Right lobe of liver (tissue), 6 donors: ENCODE measurements at regions not wholly inside any gene's neighbourhood (a gene's known extent, or its start where the extent isn't known, plus 50 kb on each side); places are given as distances from the start of the nearest gene placed in this dataset.
A peak's percentile ranks its signal among the peaks of the same experiment; 100 is the strongest.

ENCODE experiments used
- ATAC-seq, 4 donors: fragments of 200-7000 bp; cut with Tn5 transposase; one replicate each; pipeline ENCODE4 v1.9.1; 2020; ENCODE audit warnings: mild to moderate bottlenecking in 4 of 4, moderate library complexity in 4 of 4
- DNase-seq, 3 donors: peaks; one replicate each; pipeline ENCODE4 v3.0.0-alpha.2; 2020
- H3K27ac ChIP-seq, 3 donors: fragments of 200-600 bp; one replicate each; pipeline ENCODE4 v1.8.0; 2022
- H3K27me3 ChIP-seq, 2 donors: fragments of 200-600 bp; one replicate each; pipeline ENCODE4 v1.8.0; 2022
- H3K36me3 ChIP-seq, 4 donors: fragments of 200-600 bp; sonication (generic) in 1 of 4; one replicate each; pipeline versions ENCODE4 v1.5.1 to v1.8.0; 2017 to 2022; ENCODE audit warnings: control low read depth in 1 of 4
- H3K4me1 ChIP-seq, 4 donors: fragments of 200-600 bp; sonication (generic) in 1 of 4; one replicate each; pipeline versions ENCODE4 v1.5.1 to v1.8.0; 2017 to 2022; ENCODE audit warnings: control low read depth in 1 of 4
- H3K4me3 ChIP-seq, 3 donors: fragments of 200-600 bp; one replicate each; pipeline ENCODE4 v1.8.0; 2022
- H3K9me3 ChIP-seq, 4 donors: fragments of 200-600 bp; sonication (generic) in 1 of 4; one replicate each; pipeline versions ENCODE4 v1.5.1 to v1.8.0; 2017 to 2022; ENCODE audit warnings: control low read depth in 1 of 4
- CTCF ChIP-seq, 4 donors: fragments of 200-600 bp in 3 of 4; fragments of 450-650 bp in 1 of 4; IDR thresholded peaks; one replicate each; pipeline versions ENCODE4 v1.5.1 to v1.8.0; 2016 to 2022; ENCODE audit warnings: antibody characterized with exemption in 4 of 4, mild to moderate bottlenecking in 2 of 4
- POLR2A ChIP-seq: fragments of 450-650 bp; IDR thresholded peaks from one replicate; pipeline ENCODE4 v1.6.1; 2017; ENCODE audit warnings: antibody characterized with exemption, mild to moderate bottlenecking
- WGBS: methylation state at CpG from one replicate; pipeline ENCODE4 v1.1.6; 2018; ENCODE audit warnings: low coverage, low lambda C conversion rate; ENCODE audit not compliant: insufficient coverage; ENCODE audit errors: missing lambda C conversion rate; 5-methylcytosine and 5-hydroxymethylcytosine counted together
- intact Hi-C, 2 donors: fragments of 100-400 bp; cut with DNase I; formaldehyde crosslinking; loops; one replicate each; pipeline versions ENCODE4 v1.11.2 to v1.14.1; 2022
- donor health status: DM: no; HTN: yes; CAD: no.
- donor health status: DM: no; HTN: no; CAD: no.
- donor health status: DM: no; HTN: no; CAD: no.
- donor health status: DM: no; HTN: yes; CAD: no.
- donor health status: DM: no; HTN: yes; CAD: no.

GRCh38 chr14:97912217-97912616 is 1115.0 kb downstream of the VRK1 start:
- DNase-seq (no peak), ATAC-seq (peak in 3 of 4 donors; percentile 23 to 60 (median 44))
- Histone ChIP-seq H3K4me1 (no peaks in the 10 kb centered on the region), H3K27ac (no peak overlapping the region), H3K36me3 (no peaks in the 10 kb centered on the region), H3K27me3 (no peaks in the 10 kb centered on the region), H3K4me3 (no peak overlapping the region), H3K9me3 (no peaks in the 10 kb centered on the region)
- intact Hi-C loops: no loop called here
- no peak for TF ChIP-seq POLR2A
- no peak for TF ChIP-seq CTCF (IDR thresholded peaks at IDR 0.05)
- WGBS: 24% methylated on average over 6 of the region's 6 CpGs

- Histone ChIP-seq H3K36me3 (no peaks in the 10 kb centered on the region), H3K4me1 (no peaks in the 10 kb centered on the region), H3K9me3 (no peaks in the 10 kb centered on the region), H3K27me3 (no peaks in the 10 kb centered on the region), H3K27ac (no peak overlapping the region), H3K4me3 (no peak overlapping the region)
- TF ChIP-seq CTCF (IDR thresholded peaks at IDR 0.05): no peak
- no peak for TF ChIP-seq POLR2A
- ATAC-seq (no peak), DNase-seq (no peak)
- intact Hi-C loops: no loop called here
- 67% methylated on average over 1 of the region's 1 CpG for WGBS
These were observed 1118.9 kb downstream of the VRK1 start for GRCh38 chr14:97916100-97916499.

GRCh38 chr14:97916669-97917568 is 1119.7 kb downstream of the VRK1 start:
- DNase-seq (no peak), ATAC-seq (no peak)
- no peak overlapping the region for H3K4me3 ChIP-seq
- no peak for TF ChIP-seq CTCF (IDR thresholded peaks at IDR 0.05)
- no peak for TF ChIP-seq POLR2A
- H3K27me3 ChIP-seq: no peaks in the 10 kb centered on the region
- intact Hi-C loops: no loop called here
- no peaks in the 10 kb centered on the region for H3K4me1 ChIP-seq
- H3K27ac ChIP-seq: no peak overlapping the region
- WGBS: 39% methylated on average over 2 of the region's 5 CpGs
- H3K9me3 ChIP-seq: no peaks in the 10 kb centered on the region
- no peaks in the 10 kb centered on the region for H3K36me3 ChIP-seq

GRCh38 chr14:97920201-97920600 is 1123.0 kb downstream of the VRK1 start:
- 59% methylated on average over 3 of the region's 5 CpGs for WGBS
- DNase-seq (no peak), ATAC-seq (no peak)
- Histone ChIP-seq H3K27me3 (no peaks in the 10 kb centered on the region), H3K9me3 (no peaks in the 10 kb centered on the region), H3K4me1 (no peaks in the 10 kb centered on the region), H3K36me3 (no peaks in the 10 kb centered on the region), H3K4me3 (no peak overlapping the region), H3K27ac (no peak overlapping the region)
- intact Hi-C loops: no loop called here
- TF ChIP-seq POLR2A (no peak), CTCF (IDR thresholded peaks at IDR 0.05) (no peak)
